ENCODE measurements at regions not wholly inside any gene's neighbourhood (a gene's known extent, or its start where the extent isn't known, plus 50 kb on each side); places are given as distances from the start of the nearest gene placed in this dataset.

DNA sequence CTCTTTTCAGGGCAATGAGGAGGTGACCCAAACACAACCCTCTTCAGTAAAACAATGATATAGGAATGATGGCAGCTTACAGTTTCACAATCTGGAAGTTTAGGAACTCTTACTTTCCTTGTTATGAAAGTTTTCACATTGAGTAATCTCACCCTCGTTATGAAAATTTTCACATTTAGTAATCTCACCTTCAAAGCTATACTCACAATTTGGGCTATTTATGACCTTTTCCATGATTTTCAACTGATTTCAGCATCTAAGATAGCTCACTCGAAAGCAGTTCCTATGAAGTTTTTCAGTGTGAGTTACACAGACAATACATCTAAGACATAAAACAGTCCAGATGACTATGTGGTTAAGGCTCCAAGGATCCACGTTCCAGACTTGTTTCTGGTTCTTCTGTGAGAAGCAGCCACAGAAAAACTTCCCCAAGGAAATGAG lies 57.1 kb downstream of the FOXD1 start:
- 67 to 82% (median 75%) methylated on average over 3 of the region's 3 CpGs for WGBS, 5 donors
- H3K36me3 ChIP-seq = no peaks in the 10 kb centered on the region

DNA sequence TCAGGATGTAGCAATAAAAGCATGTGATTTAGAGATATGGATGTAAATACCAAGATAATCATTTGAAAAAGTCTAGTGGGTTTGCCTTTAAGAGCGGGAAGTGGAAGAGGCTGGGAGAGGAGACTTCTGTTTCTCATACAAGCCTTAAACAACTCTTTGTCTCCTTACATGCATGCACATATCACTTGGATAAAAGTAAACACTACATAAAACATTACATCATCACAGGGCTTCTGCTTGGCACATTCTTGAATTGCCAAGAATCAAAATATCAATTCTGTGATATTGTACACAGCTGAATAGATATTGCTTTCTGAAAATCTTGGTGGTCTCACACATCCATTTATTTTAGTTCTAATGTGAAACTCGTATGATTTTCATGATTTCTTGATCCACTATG lies 57.6 kb downstream of the FOXD1 start:
- TF ChIP-seq POLR2A (IDR thresholded peaks at IDR 0.05) = no peak
- TF ChIP-seq EP300 (IDR thresholded peaks at IDR 0.05) = no peak
- no peak for TF ChIP-seq POLR2AphosphoS5 (IDR thresholded peaks at IDR 0.05)
- TF ChIP-seq, protein P1, sequence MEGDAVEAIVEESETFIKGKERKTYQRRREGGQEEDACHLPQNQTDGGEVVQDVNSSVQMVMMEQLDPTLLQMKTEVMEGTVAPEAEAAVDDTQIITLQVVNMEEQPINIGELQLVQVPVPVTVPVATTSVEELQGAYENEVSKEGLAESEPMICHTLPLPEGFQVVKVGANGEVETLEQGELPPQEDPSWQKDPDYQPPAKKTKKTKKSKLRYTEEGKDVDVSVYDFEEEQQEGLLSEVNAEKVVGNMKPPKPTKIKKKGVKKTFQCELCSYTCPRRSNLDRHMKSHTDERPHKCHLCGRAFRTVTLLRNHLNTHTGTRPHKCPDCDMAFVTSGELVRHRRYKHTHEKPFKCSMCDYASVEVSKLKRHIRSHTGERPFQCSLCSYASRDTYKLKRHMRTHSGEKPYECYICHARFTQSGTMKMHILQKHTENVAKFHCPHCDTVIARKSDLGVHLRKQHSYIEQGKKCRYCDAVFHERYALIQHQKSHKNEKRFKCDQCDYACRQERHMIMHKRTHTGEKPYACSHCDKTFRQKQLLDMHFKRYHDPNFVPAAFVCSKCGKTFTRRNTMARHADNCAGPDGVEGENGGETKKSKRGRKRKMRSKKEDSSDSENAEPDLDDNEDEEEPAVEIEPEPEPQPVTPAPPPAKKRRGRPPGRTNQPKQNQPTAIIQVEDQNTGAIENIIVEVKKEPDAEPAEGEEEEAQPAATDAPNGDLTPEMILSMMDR (IDR thresholded peaks at IDR 0.05) = no peak
- DNase-seq = no peak
- Histone ChIP-seq H3K4me1 (no peaks in the 10 kb centered on the region), H3K36me3 (no peaks in the 10 kb centered on the region), H3K9me3 (peaks cover 0 to 7% (median 3%) of the 10 kb centered on the region in 4 donors), H3K4me3 (no peak overlapping the region), H3K27me3 (peaks cover 0 to 4% (median 0%) of the 10 kb centered on the region in 3 donors), H3K27ac (no peak overlapping the region)
- intact Hi-C loops (cut with DNase I; ENCODE audit: low total_unique reads) = no loop called here
- 68 to 75% (median 71%) methylated on average over 2 of the region's 2 CpGs for whole genome bisulfite sequencing, 5 donors

More for the DNA sequence above, 57.1 kb downstream of the FOXD1 start:
- Histone ChIP-seq H3K4me3 (no peak overlapping the region), H3K27ac (no peak overlapping the region), H3K27me3 (peaks cover 0 to 4% (median 0%) of the 10 kb centered on the region in 3 donors), H3K4me1 (no peaks in the 10 kb centered on the region), H3K9me3 (peaks cover 0 to 2% (median 0%) of the 10 kb centered on the region in 4 donors)
- intact Hi-C loops (cut with DNase I; ENCODE audit: low total_unique reads) = no loop called here
- TF ChIP-seq POLR2A (IDR thresholded peaks at IDR 0.05) = no peak
- no peak for TF ChIP-seq EP300 (IDR thresholded peaks at IDR 0.05)
- no peak for TF ChIP-seq POLR2AphosphoS5 (IDR thresholded peaks at IDR 0.05)
- TF ChIP-seq, protein P1 (IDR thresholded peaks at IDR 0.05) = no peak
- DNase-seq = no peak

DNA sequence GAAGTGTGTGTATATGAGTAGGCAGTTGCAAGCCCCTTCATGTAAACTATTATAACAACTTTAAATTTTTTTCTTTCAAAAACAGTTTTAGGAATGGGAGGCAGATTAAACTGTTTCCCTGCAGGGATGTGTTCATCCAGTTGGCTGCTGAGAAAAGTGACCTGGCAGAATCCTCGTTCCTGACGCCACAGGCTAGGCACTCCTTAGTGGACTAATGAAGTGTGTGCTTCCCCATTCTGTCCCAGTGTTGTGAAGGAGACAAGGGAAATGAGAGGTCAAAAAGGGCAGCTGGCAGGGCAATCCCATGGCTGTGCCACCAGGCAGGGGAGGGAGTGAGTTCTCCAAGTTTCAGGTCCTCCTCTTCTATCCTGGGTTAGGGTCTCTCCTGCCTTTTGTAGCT lies 59.8 kb downstream of the FOXD1 start:
- Histone ChIP-seq H3K4me3 (no peak overlapping the region), H3K27me3 (peaks cover 0 to 6% (median under 1%) of the 10 kb centered on the region in 3 donors), H3K36me3 (no peaks in the 10 kb centered on the region), H3K27ac (no peak overlapping the region), H3K9me3 (peaks cover 6 to 26% (median 24%) of the 10 kb centered on the region in 4 donors), H3K4me1 (no peaks in the 10 kb centered on the region)
- no peak for DNase-seq
- 77 to 92% (median 88%) methylated on average over 2 of the region's 2 CpGs for WGBS, 5 donors
- intact Hi-C loops (cut with DNase I; ENCODE audit: low total_unique reads) = no loop called here
- no peak for TF ChIP-seq POLR2AphosphoS5 (IDR thresholded peaks at IDR 0.05)
- TF ChIP-seq, protein P1 (IDR thresholded peaks at IDR 0.05) = no peak
- TF ChIP-seq POLR2A (IDR thresholded peaks at IDR 0.05) = no peak
- no peak for TF ChIP-seq EP300 (IDR thresholded peaks at IDR 0.05)

DNA sequence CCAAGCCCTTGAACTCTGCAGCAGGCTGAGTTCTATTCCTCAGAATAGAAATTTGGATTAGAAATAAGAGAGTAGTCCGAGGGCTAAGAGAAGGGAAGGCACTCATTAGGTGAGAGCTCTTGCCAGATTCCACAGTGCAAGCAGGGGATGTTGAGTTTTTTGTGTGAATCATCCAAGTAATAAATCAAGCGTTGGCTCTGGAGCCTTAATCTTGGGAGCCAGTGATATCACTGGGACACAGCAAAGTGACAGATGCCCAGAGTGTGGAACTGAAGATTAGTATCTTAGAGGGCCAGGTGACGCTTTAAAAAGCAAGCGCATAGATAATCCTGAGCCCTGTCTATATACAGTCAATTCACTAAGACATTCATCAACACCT lies 60.3 kb downstream of the FOXD1 start:
- no peak for DNase-seq
- peaks cover 0 to 11% (median 5%) of the 10 kb centered on the region in 3 donors for H3K27me3 ChIP-seq
- no peak overlapping the region for H3K4me3 ChIP-seq
- intact Hi-C loops (cut with DNase I; ENCODE audit: low total_unique reads) = no loop called here
- H3K9me3 ChIP-seq = peaks cover 6 to 31% (median 28%) of the 10 kb centered on the region in 4 donors
- H3K27ac ChIP-seq = no peak overlapping the region
- no peaks in the 10 kb centered on the region for H3K36me3 ChIP-seq
- no peaks in the 10 kb centered on the region for H3K4me1 ChIP-seq
- TF ChIP-seq POLR2A (IDR thresholded peaks at IDR 0.05) = no peak
- TF ChIP-seq, protein P1 (IDR thresholded peaks at IDR 0.05) = no peak
- TF ChIP-seq POLR2AphosphoS5 (IDR thresholded peaks at IDR 0.05) = no peak
- TF ChIP-seq EP300 (IDR thresholded peaks at IDR 0.05) = no peak
- 74 to 83% (median 77%) methylated on average over 4 of the region's 4 CpGs for WGBS, 5 donors

All from stomach (tissue), 8 donors.